ENCODE measurements at regions not wholly inside any gene's neighbourhood (a gene's known extent, or its start where the extent isn't known, plus 50 kb on each side); places are given as distances from the start of the nearest gene placed in this dataset.

- DNase-seq = no peak
These were observed 220.3 kb upstream of the IRX3 start for GRCh38 chr16:54506741-54507500.

DNA sequence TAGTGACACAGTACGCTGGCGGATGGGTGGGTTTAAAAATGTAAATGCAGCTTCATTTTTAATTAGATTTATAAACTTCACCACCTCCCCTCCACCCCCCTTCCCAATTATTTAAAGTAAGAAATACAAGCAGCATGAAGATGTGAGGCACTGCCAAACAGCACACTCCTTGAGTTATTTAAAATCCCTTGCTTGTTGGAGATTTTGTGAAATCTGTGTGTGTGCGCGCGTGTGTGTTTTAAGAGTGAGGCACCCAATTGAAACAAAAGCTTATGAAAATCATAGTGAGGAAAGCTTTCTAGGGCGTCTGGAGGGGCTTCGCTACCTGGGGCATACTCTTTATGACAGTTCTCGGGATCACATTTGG, 219.6 kb upstream of the IRX3 start:
- DNase-seq = no peak

DNA sequence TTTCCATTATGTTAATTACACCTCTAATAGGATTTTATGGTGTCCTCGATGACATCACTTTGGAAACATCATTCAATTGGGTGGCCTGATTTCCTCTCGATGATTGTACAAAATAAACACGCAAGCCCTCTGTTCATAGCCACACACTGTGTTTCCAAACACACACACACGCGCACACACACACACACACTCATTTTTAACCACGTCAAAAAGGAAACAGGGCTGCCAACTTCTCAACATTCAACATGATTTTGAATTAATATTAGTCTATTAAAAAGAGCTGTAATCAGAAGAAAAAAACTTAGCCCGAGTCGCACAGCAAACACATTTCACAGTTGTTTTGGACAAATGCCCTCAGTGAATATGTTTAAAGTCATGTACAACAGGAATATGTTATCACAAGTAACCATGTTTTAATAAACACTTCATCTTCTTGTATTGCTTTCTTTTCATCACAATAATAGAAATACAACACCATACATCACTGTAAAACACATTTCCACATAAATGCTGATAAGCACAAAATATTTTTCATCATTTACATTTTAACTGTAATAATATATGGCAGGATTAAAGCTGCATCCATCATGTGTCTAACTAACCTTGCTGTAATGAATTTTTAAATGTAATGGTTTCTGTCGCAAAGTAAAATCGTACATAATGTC, 219.1 kb upstream of the IRX3 start:
- no peak for DNase-seq

GRCh38 chr16:54504372-54504771, 217.8 kb upstream of the IRX3 start:
- no peak for DNase-seq

GRCh38 chr16:54503856-54504219, 217.3 kb upstream of the IRX3 start:
- no peak for DNase-seq

- no peak for DNase-seq
These were observed 216.6 kb upstream of the IRX3 start for GRCh38 chr16:54503011-54503855.

GRCh38 chr16:54501797-54502196, 215.2 kb upstream of the IRX3 start:
- DNase-seq = no peak

DNA sequence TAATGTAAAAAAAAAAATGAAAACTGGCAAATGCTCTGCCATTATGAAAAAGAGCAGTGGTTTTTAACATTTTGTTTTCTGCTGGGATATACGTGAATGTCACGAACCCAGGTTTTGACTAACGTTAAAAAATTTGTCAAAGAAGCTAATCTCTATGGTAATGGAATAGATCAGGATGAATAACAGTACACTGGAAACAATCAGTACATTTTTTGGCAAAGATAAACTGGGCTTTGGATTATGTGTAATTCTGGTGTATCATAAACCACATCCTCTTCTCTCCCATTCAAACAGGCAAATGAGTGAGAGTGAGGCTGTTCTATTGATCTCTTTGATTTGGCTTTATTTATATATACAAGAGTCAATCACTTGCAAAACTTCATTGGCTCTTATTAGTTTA, 207.0 kb upstream of the IRX3 start:
- no peak for DNase-seq

GRCh38 chr16:54493061-54493460, 206.5 kb upstream of the IRX3 start:
- no peak for DNase-seq

- no peak for DNase-seq
These were observed 203.5 kb upstream of the IRX3 start for GRCh38 chr16:54490112-54490488.

DNA sequence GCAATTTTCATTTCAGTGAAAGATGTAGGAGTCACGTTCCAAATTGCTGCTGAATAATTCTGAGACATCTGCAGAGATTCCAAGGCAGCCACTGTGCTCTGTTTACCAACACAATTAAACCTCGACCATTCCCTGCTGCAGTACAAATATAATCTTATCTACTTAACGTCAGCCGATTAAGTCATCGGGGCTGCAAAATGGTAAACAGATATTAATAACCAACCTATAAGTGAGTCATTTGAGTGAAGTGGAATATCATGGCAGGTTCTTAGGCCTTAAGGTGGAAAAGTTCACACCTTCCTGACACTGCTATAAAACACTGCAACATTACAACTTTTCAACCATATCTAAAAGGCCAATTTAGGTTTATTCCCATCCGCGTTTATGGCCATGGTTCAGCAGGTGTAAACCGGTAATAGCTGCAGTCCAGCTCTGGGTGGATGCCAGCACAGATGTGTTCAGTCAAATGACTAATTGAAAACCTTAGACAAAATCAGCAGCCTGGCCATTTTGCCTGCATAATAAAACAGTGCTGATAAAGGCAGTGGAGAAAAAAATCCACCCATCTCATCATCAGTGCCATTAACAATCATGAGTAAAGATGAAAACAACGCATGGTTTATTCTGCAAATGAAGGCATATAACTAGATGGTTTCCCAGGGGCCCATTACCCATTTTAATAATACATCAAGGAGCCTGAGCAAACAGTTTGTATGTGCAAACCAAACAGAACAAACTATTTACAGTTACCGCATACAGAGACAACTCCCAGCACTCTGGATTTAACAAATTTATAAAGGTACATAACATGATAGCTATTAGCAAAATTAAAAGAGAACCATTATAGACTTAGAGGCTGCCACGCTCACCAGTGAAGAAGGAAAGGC, 202.9 kb upstream of the IRX3 start:
- no peak for DNase-seq

GRCh38 chr16:54488729-54489128, 202.1 kb upstream of the IRX3 start:
- DNase-seq = no peak

- no peak for DNase-seq
These were observed 201.3 kb upstream of the IRX3 start for GRCh38 chr16:54487933-54488332.

- DNase-seq = no peak
These were observed 198.1 kb upstream of the IRX3 start for GRCh38 chr16:54484700-54485099.

DNA sequence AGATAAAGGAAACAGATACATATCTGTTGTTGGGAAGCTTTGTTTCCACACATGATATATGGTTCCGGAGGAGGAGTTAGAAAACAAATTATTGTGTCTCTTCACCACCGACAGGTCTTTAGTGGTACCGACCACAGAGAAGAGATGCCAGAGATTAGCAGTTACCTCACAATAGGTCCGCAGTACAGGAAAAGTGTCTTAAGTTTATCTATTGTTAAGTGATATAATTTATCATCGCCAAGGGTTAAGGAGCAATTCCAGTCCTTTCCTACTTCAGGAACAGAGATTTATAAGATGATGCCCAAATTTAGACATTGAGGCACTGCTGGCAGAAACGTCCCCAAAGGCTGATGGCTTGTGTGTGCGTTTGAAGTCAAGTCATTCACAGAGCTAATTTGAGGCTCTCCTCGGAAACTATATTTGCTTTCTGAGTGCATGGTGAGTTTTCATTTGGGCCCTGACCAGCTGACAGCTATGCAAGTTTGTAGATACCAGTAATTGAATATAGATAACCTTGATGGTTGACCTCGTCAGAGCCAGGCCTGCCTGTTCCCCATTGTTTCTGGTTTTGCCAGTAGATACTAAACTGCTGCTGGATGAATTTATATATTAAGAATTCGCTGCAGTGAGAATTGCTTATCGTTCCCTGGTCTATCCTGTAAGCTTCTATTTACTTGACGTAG, 196.4 kb upstream of the IRX3 start:
- DNase-seq = no peak

DNA sequence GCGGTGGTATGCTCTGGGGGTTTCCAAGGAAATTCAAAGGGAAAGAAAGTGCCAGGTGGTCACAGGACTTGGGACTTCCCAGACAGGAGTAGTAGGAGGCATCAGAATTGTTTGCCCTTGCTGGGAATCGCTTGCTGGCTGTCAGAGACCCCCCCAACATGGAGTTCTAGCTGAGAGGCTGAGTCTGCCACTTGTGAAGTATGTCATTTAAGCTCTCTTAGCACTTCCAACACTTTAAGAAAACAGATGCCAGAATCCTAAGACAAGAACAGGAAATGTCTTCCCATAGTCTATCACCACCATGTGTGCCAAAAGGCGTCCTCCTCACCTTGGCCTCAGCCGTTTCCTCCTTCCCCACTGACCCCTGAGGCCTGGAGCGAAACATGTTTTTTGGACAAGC, 193.8 kb upstream of the IRX3 start:
- no peak for DNase-seq

DNA sequence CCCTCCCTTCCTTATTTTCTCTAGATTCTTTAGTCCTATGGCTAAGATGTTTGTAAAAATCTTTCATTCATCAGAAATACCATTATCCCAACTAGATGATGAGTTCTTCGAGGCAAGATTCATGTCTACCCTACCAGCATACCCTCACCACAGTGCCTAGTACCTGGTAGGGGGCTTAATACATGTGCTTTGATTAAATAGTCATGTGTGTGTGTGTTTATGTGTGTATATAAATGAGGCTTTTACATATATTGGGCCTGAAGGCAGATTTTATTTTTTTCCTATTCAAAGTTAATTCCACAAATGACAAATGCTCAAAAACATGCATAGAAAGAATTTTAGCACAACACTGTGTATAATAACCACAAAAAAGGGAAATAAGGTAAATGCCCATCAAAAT, 193.0 kb upstream of the IRX3 start:
- no peak for DNase-seq

- no peak for DNase-seq
These were observed 191.1 kb upstream of the IRX3 start for GRCh38 chr16:54477714-54478113.

GRCh38 chr16:54475019-54475601, 188.5 kb upstream of the IRX3 start:
- no peak for DNase-seq

GRCh38 chr16:54473226-54473993, 186.8 kb upstream of the IRX3 start:
- DNase-seq = no peak

GRCh38 chr16:54467398-54467797, 180.8 kb upstream of the IRX3 start:
- DNase-seq = no peak

Data from NCI-H526 treated with DMSO at 0.1 percent for 48 hours (cell line).